GM23338 (cell line): ENCODE measurements at regions not wholly inside any gene's neighbourhood (a gene's known extent, or its start where the extent isn't known, plus 50 kb on each side); places are given as distances from the start of the nearest gene placed in this dataset.
"Not testable (repeated sequence)": the region's sequence is repeated elsewhere in the genome, so short reads cannot be mapped to it uniquely, and the experiment has no call there.

Experiments used
- CTCF ChIP-seq, 2 experiments: fragments of 200-600 bp in 1 of 2; sonication (generic) in 1 of 2; conservative IDR thresholded peaks; 2 replicates each; pipeline versions ENCODE4 v1.5.1 to v1.6.1; 2016 to 2017; ENCODE audit warnings: antibody characterized with exemption in 2 of 2, low read depth in 2 of 2, mild to moderate bottlenecking in 2 of 2, moderate library complexity in 1 of 2
- EZH2 ChIP-seq: fragments of 200-600 bp; sonication (generic); IDR thresholded peaks from one replicate; pipeline ENCODE4 v1.8.0; 2017; ENCODE audit warnings: antibody characterized with exemption, mild to moderate bottlenecking, low read depth; ENCODE audit not compliant: unreplicated experiment
- EZH2phosphoT487 ChIP-seq: fragments of 200-600 bp; sonication (generic); IDR thresholded peaks from one replicate; pipeline ENCODE4 v1.8.1; 2018; ENCODE audit warnings: antibody characterized with exemption; ENCODE audit not compliant: unreplicated experiment
- JUNB ChIP-seq: IDR thresholded peaks from one replicate; pipeline ENCODE4 v1.6.1; 2016; ENCODE audit warnings: antibody characterized with exemption; ENCODE audit not compliant: unreplicated experiment
- NANOG ChIP-seq: IDR thresholded peaks from 2 replicates; pipeline ENCODE4 v1.6.1; 2016; ENCODE audit warnings: antibody characterized with exemption, borderline replicate concordance
- POLR2AphosphoS5 ChIP-seq: IDR thresholded peaks from 2 replicates; pipeline ENCODE4 v1.6.1; 2016; ENCODE audit warnings: antibody characterized with exemption, low read depth
- REST ChIP-seq: IDR thresholded peaks from one replicate; pipeline ENCODE4 v1.6.1; 2018; ENCODE audit warnings: antibody characterized with exemption; ENCODE audit not compliant: unreplicated experiment
- ZNF114 ChIP-seq: fragments of 250-450 bp; sonication (Bioruptor Pico); IDR thresholded peaks from 2 replicates; pipeline ENCODE4 v1.5.0; 2020; ENCODE audit warnings: mild to moderate bottlenecking, moderate library complexity
- TF ChIP-seq, protein P1 (sequence below): fragments of 250-450 bp; sonication (Bioruptor Pico); IDR thresholded peaks from 2 replicates; pipeline ENCODE4 v1.5.0; 2020; ENCODE audit warnings: mild to moderate bottlenecking, moderate library complexity

DNA sequence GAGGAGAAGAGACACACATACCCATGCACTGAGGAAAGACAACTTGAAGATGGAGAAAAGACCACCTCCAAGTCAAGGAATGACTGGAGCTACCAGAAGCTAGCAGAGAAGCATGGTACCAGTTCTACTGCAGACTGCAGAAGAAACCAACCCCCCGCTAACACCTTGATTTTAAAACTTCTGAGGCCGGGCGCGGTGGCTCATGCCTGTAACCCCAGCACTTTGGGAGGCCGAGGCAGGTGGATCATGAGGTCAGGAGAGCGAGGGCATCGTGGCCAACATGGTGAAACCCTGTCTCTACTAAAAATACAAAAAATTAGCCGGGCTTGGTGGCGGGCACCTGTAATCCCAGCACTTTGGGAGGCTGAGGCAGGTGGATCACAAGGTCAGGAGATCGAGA, 240.0 kb downstream of the ASMT start:
- TF ChIP-seq CTCF (conservative IDR thresholded peaks at IDR 0.05; ENCODE audit: low read depth in 2 of 2); POLR2AphosphoS5; EZH2; REST; NANOG; EZH2phosphoT487; ZNF114 (CRISPR knock-in tag); JUNB: not testable (repeated sequence)
- TF ChIP-seq, protein P1, sequence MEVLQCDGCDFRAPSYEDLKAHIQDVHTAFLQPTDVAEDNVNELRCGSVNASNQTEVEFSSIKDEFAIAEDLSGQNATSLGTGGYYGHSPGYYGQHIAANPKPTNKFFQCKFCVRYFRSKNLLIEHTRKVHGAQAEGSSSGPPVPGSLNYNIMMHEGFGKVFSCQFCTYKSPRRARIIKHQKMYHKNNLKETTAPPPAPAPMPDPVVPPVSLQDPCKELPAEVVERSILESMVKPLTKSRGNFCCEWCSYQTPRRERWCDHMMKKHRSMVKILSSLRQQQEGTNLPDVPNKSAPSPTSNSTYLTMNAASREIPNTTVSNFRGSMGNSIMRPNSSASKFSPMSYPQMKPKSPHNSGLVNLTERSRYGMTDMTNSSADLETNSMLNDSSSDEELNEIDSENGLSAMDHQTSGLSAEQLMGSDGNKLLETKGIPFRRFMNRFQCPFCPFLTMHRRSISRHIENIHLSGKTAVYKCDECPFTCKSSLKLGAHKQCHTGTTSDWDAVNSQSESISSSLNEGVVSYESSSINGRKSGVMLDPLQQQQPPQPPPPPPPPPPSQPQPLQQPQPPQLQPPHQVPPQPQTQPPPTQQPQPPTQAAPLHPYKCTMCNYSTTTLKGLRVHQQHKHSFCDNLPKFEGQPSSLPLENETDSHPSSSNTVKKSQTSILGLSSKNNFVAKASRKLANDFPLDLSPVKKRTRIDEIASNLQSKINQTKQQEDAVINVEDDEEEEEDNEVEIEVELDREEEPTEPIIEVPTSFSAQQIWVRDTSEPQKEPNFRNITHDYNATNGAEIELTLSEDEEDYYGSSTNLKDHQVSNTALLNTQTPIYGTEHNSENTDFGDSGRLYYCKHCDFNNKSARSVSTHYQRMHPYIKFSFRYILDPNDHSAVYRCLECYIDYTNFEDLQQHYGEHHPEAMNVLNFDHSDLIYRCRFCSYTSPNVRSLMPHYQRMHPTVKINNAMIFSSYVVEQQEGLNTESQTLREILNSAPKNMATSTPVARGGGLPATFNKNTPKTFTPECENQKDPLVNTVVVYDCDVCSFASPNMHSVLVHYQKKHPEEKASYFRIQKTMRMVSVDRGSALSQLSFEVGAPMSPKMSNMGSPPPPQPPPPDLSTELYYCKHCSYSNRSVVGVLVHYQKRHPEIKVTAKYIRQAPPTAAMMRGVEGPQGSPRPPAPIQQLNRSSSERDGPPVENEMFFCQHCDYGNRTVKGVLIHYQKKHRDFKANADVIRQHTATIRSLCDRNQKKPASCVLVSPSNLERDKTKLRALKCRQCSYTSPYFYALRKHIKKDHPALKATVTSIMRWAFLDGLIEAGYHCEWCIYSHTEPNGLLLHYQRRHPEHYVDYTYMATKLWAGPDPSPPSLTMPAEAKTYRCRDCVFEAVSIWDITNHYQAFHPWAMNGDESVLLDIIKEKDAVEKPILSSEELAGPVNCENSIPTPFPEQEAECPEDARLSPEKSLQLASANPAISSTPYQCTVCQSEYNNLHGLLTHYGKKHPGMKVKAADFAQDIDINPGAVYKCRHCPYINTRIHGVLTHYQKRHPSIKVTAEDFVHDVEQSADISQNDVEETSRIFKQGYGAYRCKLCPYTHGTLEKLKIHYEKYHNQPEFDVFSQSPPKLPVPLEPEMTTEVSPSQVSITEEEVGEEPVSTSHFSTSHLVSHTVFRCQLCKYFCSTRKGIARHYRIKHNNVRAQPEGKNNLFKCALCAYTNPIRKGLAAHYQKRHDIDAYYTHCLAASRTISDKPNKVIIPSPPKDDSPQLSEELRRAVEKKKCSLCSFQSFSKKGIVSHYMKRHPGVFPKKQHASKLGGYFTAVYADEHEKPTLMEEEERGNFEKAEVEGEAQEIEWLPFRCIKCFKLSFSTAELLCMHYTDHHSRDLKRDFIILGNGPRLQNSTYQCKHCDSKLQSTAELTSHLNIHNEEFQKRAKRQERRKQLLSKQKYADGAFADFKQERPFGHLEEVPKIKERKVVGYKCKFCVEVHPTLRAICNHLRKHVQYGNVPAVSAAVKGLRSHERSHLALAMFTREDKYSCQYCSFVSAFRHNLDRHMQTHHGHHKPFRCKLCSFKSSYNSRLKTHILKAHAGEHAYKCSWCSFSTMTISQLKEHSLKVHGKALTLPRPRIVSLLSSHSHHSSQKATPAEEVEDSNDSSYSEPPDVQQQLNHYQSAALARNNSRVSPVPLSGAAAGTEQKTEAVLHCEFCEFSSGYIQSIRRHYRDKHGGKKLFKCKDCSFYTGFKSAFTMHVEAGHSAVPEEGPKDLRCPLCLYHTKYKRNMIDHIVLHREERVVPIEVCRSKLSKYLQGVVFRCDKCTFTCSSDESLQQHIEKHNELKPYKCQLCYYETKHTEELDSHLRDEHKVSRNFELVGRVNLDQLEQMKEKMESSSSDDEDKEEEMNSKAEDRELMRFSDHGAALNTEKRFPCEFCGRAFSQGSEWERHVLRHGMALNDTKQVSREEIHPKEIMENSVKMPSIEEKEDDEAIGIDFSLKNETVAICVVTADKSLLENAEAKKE (CRISPR knock-in tag): not testable (repeated sequence)
